Vagina (tissue), 2 donors: ENCODE measurements at regions not wholly inside any gene's neighbourhood (a gene's known extent, or its start where the extent isn't known, plus 50 kb on each side); places are given as distances from the start of the nearest gene placed in this dataset.

Source experiments
- DNase-seq, 2 donors: peaks; one replicate each; pipeline ENCODE4 v3.0.0-alpha.2; 2017; ENCODE audit errors: extremely low spot score in 2 of 2
- H3K27ac ChIP-seq: fragments of 200-600 bp; sonication (generic); one replicate; pipeline ENCODE4 v1.5.1; 2019
- H3K27me3 ChIP-seq: fragments of 200-600 bp; sonication (generic); one replicate; pipeline ENCODE4 v1.5.1; 2019
- H3K36me3 ChIP-seq, 2 donors: fragments of 200-600 bp; sonication (generic); one replicate each; pipeline ENCODE4 v1.5.1; 2017 to 2019
- H3K4me1 ChIP-seq: fragments of 200-600 bp; sonication (generic); one replicate; pipeline ENCODE4 v1.5.1; 2019
- H3K4me3 ChIP-seq, 2 donors: fragments of 200-600 bp; sonication (generic); 1 replicate in 1 of 2; 2 replicates in 1 of 2; pipeline ENCODE4 v1.5.1; 2016 to 2019
- H3K9me3 ChIP-seq: fragments of 200-600 bp; sonication (generic); one replicate; pipeline ENCODE4 v1.5.1; 2019
- POLR2A ChIP-seq, 2 donors: fragments of 450-650 bp; IDR thresholded peaks; one replicate each; pipeline ENCODE4 v1.6.1; 2017; ENCODE audit warnings: antibody characterized with exemption in 2 of 2, mild to moderate bottlenecking in 2 of 2, moderate library complexity in 2 of 2
- POLR2AphosphoS5 ChIP-seq, 2 donors: sonication (generic); formaldehyde crosslinking; IDR thresholded peaks; one replicate each; pipeline ENCODE4 v1.9.0; 2017; ENCODE audit warnings: antibody characterized with exemption in 2 of 2, mild to moderate bottlenecking in 2 of 2, low read depth in 1 of 2; ENCODE audit not compliant: insufficient read depth in 1 of 2
- intact Hi-C: fragments of 100-400 bp; cut with DNase I; formaldehyde crosslinking; loops from one replicate; pipeline ENCODE4 v1.15.1; 2023
- TF ChIP-seq, protein P1 (sequence below), 3 experiments: fragments of 450-650 bp in 2 of 3; fragments of 200-600 bp in 1 of 3; sonication (generic) in 1 of 3; IDR thresholded peaks; one replicate each; pipeline ENCODE4 v1.5.1; 2017 to 2019; ENCODE audit warnings: antibody characterized with exemption in 3 of 3, mild to moderate bottlenecking in 2 of 3, moderate library complexity in 2 of 3

DNA sequence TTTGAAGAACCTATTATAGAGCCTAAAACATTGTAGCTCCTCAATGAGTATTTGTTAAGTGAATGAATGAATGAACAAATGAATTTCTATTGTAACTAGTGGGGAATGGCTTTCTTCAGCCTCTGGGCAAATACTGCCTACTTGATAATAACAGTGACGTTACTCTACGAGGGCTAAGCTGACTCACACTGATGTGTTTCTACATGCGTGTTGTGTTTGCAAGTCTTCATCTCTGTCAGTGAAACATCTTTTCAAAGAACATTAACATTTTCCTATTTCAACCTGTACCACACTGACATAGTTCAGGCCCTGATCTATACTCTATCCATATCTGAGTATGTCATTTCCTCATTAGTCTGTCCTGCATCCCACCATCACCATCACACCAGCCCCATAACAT lies 319.9 kb upstream of the ACVR2A start:
- DNase-seq, result no peak
- Histone ChIP-seq H3K27ac (no peak overlapping the region), H3K9me3 (no peaks in the 10 kb centered on the region), H3K27me3 (no peaks in the 10 kb centered on the region), H3K36me3 (no peaks in the 10 kb centered on the region), H3K4me1 (no peaks in the 10 kb centered on the region), H3K4me3 (no peak overlapping the region)
- intact Hi-C loops, result no loop called here
- TF ChIP-seq POLR2AphosphoS5 (IDR thresholded peaks at IDR 0.05; ENCODE audit: insufficient read depth in 1 of 2, low read depth in 1 of 2) (no peak), POLR2A (IDR thresholded peaks at IDR 0.05) (no peak)
- TF ChIP-seq, protein P1, sequence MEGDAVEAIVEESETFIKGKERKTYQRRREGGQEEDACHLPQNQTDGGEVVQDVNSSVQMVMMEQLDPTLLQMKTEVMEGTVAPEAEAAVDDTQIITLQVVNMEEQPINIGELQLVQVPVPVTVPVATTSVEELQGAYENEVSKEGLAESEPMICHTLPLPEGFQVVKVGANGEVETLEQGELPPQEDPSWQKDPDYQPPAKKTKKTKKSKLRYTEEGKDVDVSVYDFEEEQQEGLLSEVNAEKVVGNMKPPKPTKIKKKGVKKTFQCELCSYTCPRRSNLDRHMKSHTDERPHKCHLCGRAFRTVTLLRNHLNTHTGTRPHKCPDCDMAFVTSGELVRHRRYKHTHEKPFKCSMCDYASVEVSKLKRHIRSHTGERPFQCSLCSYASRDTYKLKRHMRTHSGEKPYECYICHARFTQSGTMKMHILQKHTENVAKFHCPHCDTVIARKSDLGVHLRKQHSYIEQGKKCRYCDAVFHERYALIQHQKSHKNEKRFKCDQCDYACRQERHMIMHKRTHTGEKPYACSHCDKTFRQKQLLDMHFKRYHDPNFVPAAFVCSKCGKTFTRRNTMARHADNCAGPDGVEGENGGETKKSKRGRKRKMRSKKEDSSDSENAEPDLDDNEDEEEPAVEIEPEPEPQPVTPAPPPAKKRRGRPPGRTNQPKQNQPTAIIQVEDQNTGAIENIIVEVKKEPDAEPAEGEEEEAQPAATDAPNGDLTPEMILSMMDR (IDR thresholded peaks at IDR 0.05), result no peak

DNA sequence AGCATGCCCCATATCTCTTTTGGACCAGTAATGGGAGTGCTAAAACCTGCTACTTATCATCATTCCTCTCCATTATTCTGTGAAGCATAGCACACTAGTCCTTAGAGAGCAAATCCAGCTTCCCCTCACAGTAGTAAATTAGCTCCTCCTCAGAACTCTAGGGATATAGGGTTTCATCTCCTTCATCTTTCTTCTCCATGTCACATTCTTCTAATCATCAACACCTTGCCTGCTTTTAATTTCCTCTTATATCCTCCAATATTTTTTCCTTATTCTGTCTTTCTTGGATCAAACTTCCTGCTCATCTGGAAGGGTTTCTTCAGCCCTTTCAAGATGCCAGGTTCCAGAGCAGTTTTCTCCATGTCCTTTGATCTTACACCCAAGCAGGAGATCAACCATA lies 321.4 kb upstream of the ACVR2A start:
- intact Hi-C loops, result no loop called here
- H3K36me3 ChIP-seq, result no peaks in the 10 kb centered on the region

DNA sequence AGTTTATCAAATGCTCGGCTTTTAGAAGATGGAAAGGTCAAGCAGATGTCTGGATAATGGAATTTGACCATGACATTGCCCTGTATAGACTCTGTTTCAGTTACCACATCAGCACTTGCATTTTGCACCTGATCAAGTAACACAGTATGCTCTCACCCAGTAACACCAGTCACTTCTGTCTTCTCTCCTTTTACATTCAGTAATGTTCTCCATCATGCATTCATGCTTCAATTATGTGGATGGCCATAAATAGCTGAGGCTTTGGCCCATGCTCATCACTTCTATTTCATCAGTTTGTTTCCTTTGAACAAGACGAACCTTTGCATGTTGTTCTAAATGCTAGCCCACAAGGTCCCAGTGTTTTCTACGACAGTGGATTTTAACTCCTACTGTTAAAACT lies 322.9 kb upstream of the ACVR2A start:
- H3K4me3 ChIP-seq, result no peak overlapping the region
- H3K27ac ChIP-seq, result no peak overlapping the region
- no peaks in the 10 kb centered on the region for H3K36me3 ChIP-seq
- no peaks in the 10 kb centered on the region for H3K9me3 ChIP-seq
- H3K4me1 ChIP-seq, result no peaks in the 10 kb centered on the region
- no peaks in the 10 kb centered on the region for H3K27me3 ChIP-seq
- intact Hi-C loops, result no loop called here
- no peak for TF ChIP-seq POLR2AphosphoS5 (IDR thresholded peaks at IDR 0.05; ENCODE audit: insufficient read depth in 1 of 2, low read depth in 1 of 2)
- no peak for TF ChIP-seq POLR2A (IDR thresholded peaks at IDR 0.05)
- DNase-seq, result no peak

More for the DNA sequence above, 321.4 kb upstream of the ACVR2A start:
- TF ChIP-seq POLR2AphosphoS5 (IDR thresholded peaks at IDR 0.05; ENCODE audit: insufficient read depth in 1 of 2, low read depth in 1 of 2), result no peak
- TF ChIP-seq, protein P1 (IDR thresholded peaks at IDR 0.05), result no peak
- TF ChIP-seq POLR2A (IDR thresholded peaks at IDR 0.05), result no peak
- no peak for DNase-seq
- Histone ChIP-seq H3K4me3 (no peak overlapping the region), H3K27me3 (no peaks in the 10 kb centered on the region), H3K27ac (no peak overlapping the region), H3K9me3 (no peaks in the 10 kb centered on the region), H3K4me1 (no peaks in the 10 kb centered on the region)

GRCh38 chr2:147520817-147521216 lies 324.0 kb upstream of the ACVR2A start:
- TF ChIP-seq, protein P1 (IDR thresholded peaks at IDR 0.05), result no peak
- TF ChIP-seq POLR2AphosphoS5 (IDR thresholded peaks at IDR 0.05; ENCODE audit: insufficient read depth in 1 of 2, low read depth in 1 of 2) (no peak), POLR2A (IDR thresholded peaks at IDR 0.05) (no peak)
- intact Hi-C loops, result no loop called here
- no peaks in the 10 kb centered on the region for H3K36me3 ChIP-seq
- H3K9me3 ChIP-seq, result no peaks in the 10 kb centered on the region
- DNase-seq, result no peak
- H3K4me1 ChIP-seq, result no peaks in the 10 kb centered on the region
- no peaks in the 10 kb centered on the region for H3K27me3 ChIP-seq
- no peak overlapping the region for H3K4me3 ChIP-seq
- H3K27ac ChIP-seq, result no peak overlapping the region

GRCh38 chr2:147519178-147519577 lies 325.7 kb upstream of the ACVR2A start:
- Histone ChIP-seq H3K4me1 (no peaks in the 10 kb centered on the region), H3K9me3 (no peaks in the 10 kb centered on the region), H3K27ac (no peak overlapping the region), H3K36me3 (no peaks in the 10 kb centered on the region), H3K27me3 (no peaks in the 10 kb centered on the region), H3K4me3 (no peak overlapping the region)
- no peak for TF ChIP-seq POLR2AphosphoS5 (IDR thresholded peaks at IDR 0.05; ENCODE audit: insufficient read depth in 1 of 2, low read depth in 1 of 2)
- no peak for TF ChIP-seq POLR2A (IDR thresholded peaks at IDR 0.05)
- TF ChIP-seq, protein P1 (IDR thresholded peaks at IDR 0.05), result no peak
- DNase-seq, result no peak
- intact Hi-C loops, result no loop called here
